ENCODE measurements at regions not wholly inside any gene's neighbourhood (a gene's known extent, or its start where the extent isn't known, plus 50 kb on each side); places are given as distances from the start of the nearest gene placed in this dataset.

DNA sequence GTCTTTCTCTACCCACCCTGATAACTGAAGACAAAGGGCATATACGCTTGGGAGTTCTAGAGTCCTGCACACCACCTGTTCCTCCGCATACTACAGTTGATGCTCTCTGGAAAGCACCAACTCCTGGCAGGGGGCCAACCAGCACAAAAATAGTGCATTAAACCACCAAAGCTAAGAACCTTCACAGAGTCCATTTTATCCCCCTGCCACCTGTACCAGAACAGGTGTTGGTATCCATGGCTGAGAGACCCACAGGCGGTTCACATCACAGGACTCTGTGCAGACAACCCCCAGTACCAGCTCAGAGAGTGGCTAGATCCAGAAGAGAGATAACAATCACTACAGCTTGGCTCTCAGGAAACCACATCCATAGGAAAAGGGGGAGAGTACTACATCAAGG lies 114.4 kb upstream of the POU1F1 start:
- DNase-seq, result no peak

GRCh38 chr3:87390353-87390752 lies 114.0 kb upstream of the POU1F1 start:
- no peak for DNase-seq

GRCh38 chr3:87375231-87375682 lies 98.9 kb upstream of the POU1F1 start:
- DNase-seq, result no peak

DNA sequence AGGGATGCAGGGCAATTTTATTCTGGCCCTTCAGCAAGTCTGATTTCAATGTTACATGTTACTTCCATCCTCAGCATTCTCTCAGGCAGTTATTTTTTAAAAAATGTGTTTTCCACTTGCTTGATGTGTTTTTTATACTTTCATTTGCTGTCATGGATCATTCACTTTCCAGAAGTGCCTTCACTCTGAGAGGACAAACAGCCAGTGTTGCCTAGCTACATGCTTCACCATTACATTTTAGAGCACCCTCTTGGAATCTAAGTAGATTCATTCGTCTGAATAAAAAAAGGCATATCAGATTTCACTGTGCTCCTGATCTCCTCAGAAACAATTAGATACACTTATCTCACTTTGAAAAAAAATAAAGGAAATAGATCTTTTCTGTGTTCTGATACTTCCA lies 93.6 kb upstream of the POU1F1 start:
- no peak for DNase-seq

GRCh38 chr3:87367736-87368135 lies 91.4 kb upstream of the POU1F1 start:
- no peak for DNase-seq

- DNase-seq, result no peak
Observed at GRCh38 chr3:87363721-87364120, 87.3 kb upstream of the POU1F1 start.

GRCh38 chr3:87361956-87362355 lies 85.6 kb upstream of the POU1F1 start:
- no peak for DNase-seq

GRCh38 chr3:87361271-87361670 lies 84.9 kb upstream of the POU1F1 start:
- DNase-seq, result no peak

DNA sequence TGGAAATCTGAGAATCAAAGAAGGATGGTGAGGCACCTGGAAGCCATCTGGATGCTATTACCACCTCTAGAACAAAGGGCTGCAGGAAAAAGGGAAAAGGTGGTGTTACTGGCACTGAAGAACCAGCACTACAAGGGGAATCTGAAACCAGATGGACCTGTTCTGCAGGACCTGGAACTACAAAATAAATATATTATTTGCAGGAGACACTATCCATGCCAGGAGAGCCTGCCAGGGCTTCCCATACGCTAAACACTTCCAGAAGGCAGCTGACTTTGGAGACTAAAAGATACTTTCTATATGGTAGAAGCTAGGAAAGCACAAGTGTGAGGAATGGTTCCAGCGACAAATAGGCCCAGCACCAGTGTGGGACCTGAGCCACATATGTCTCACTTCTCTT lies 83.4 kb upstream of the POU1F1 start:
- no peak for DNase-seq

DNA sequence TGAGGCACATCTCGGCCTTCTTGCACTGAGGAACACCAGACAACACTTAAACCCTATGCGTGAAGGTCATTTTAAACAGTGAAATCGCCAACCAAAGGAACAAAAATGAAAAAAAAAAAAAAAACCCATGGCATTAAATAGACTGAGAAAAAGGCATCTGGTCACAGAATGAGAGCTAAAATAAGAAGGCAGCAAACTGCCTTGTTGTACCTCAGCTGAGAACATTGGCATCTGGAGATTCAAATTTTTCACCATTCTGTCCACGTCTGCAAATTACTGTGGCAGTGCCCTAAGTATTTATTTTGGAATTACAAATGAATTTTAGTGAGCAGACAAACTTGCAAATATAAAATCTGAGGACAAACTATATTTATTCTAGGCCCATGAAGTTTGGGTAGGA lies 82.6 kb upstream of the POU1F1 start:
- DNase-seq, result no peak

DNA sequence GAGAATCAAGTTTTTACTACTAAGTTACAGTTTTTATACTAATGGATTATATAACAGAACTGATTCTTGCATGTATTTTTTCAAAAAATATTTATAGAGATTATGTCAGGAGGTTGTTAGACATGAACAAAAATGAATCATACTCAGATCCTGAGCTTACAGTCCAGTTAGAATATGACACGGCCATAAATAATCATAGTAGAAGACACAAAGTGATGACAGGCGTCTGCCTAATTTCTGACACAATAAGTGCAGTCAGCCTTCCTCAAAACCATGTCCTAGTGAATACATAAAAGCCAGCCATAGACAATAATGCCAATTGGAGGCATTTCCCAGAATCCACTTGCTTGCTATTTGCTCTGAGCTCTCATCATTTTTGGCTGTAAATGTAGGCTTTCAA lies 81.7 kb upstream of the POU1F1 start:
- DNase-seq, result no peak

GRCh38 chr3:87354398-87354797 lies 78.0 kb upstream of the POU1F1 start:
- DNase-seq, result no peak

- DNase-seq, result no peak
Observed at GRCh38 chr3:87351937-87352336, 75.6 kb upstream of the POU1F1 start.

- peak; percentile 55 for DNase-seq
Observed at GRCh38 chr3:87350367-87351199, 74.2 kb upstream of the POU1F1 start.

- no peak for DNase-seq
Observed at GRCh38 chr3:87349833-87350232, 73.4 kb upstream of the POU1F1 start.

GRCh38 chr3:87336761-87337160 lies 60.4 kb upstream of the POU1F1 start:
- no peak for DNase-seq

DNA sequence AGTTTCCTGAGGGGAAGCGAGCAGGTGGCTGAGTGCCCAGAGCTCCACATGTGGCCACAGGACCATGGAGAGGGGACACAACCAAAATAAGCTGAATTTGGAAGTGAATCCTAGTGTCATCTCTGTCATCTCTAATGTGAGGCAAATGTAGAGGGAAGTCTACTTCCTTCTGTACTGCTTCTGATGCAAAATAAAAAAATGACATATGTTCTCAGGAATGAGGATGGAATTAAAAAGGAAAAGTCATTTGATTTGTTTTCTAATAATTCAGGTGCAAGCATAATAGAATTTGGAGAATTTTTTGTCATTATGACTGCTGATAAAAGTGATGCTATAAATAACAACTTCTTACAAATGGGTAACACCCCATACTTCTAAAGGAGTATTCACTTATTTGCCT lies 59.5 kb upstream of the POU1F1 start:
- DNase-seq, result no peak

DNA sequence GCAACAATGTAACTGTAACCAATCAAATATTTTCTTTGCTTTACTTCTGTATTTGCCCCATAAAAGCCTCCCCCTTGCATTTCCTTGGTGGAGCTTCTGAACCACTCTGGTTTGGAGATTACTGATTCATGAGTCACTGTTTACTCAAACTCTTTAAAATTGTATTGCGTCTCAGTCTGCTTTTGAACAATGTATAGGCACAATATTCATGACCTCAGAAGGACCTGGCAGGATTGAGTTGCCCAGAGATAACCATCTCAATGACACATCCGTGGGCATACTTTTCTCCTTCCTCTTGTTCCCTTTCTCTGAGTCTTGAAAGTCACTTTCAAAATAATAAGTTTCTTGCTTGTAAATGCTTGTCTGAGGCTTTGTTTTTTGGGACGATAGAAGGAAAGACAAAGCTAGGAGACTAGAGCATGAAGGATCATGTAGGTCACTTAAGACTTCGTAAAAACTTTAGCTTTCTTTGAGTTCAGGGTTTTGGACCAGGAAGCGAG lies 57.1 kb upstream of the POU1F1 start:
- no peak for DNase-seq

GRCh38 chr3:87332789-87333188 lies 56.4 kb upstream of the POU1F1 start:
- DNase-seq, result no peak

DNA sequence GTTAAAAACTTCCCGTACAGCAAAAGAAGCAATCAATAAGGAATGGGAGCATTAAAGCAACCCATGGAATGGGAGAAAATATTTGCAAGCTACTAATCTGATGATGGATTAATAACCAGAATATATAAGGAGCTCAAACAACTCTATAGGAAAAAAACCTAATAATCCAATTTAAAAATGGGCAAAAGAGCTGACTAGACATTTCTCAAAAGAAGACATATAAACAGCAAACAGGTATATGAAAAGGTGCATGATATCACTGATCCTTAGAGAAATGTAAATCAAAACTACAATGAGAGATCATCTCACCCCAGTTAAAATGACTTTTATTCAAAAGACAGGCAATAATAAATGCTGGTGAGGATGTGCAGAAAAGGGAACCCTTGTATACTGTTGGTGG lies 52.7 kb upstream of the POU1F1 start:
- no peak for DNase-seq
